GM23248 (cell line): ENCODE measurements at regions not wholly inside any gene's neighbourhood (a gene's known extent, or its start where the extent isn't known, plus 50 kb on each side); places are given as distances from the start of the nearest gene placed in this dataset.

Source experiments
- EZH2 ChIP-seq: fragments of 200-600 bp; sonication (generic); IDR thresholded peaks from 2 replicates; pipeline ENCODE4 v1.6.1; 2018; ENCODE audit warnings: antibody characterized with exemption, mild to moderate bottlenecking; ENCODE audit not compliant: insufficient read depth, poor library complexity, severe bottlenecking
- EZH2phosphoT487 ChIP-seq: fragments of 200-600 bp; sonication (generic); IDR thresholded peaks from 2 replicates; pipeline ENCODE4 v1.6.1; 2018; ENCODE audit warnings: antibody characterized with exemption, moderate library complexity, mild to moderate bottlenecking, low read depth; ENCODE audit not compliant: insufficient read depth

DNA sequence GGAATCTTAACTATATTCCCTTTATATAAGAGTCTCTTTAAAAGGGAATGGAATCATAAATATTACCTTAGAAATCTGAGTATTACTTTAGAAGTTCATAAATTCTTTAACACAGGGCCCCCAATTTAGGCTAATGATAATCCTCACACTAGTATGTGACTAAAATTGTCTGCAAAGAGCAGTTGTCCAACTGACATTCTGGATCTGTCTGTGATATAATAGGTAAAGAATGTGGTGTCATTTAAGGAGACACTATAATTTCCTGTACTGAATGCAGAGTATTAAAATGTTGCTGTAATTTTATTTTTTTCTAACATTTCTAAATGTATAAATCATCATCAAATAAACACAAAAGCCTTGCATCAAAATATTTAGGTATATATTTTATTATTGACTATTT is 128.5 kb upstream of the DST start:
- TF ChIP-seq EZH2 (no peak), EZH2phosphoT487 (no peak)
